ENCODE measurements at regions not wholly inside any gene's neighbourhood (a gene's known extent, or its start where the extent isn't known, plus 50 kb on each side); places are given as distances from the start of the nearest gene placed in this dataset.

- Histone ChIP-seq H3K4me3 (no peak overlapping the region), H3K27me3 (no peaks in the 10 kb centered on the region), H3K9me3 (no peaks in the 10 kb centered on the region), H3K4me1 (peaks cover 0 to 37% (median 0%) of the 10 kb centered on the region in 3 donors), H3K36me3 (no peaks in the 10 kb centered on the region), H3K27ac (no peak overlapping the region)
- 88 to 95% methylated on average over 4 to 5 of the region's 5 CpGs for WGBS, 2 donors (ENCODE audit: low coverage in 1 of 2)
- no peak for TF ChIP-seq POLR2AphosphoS5 (IDR thresholded peaks at IDR 0.05)
- TF ChIP-seq POLR2A (IDR thresholded peaks at IDR 0.05): no peak
- TF ChIP-seq CTCF (IDR thresholded peaks at IDR 0.05): no peak
- no peak for TF ChIP-seq EP300 (IDR thresholded peaks at IDR 0.05)
- no peak for ATAC-seq
These were observed 167.7 kb upstream of the NPVF start for GRCh38 chr7:25395976-25396375.

GRCh38 chr7:25396668-25397067 lies 168.4 kb upstream of the NPVF start:
- peaks cover 0 to 31% (median 0%) of the 10 kb centered on the region in 3 donors for H3K4me1 ChIP-seq
- TF ChIP-seq EP300 (IDR thresholded peaks at IDR 0.05) (no peak), POLR2AphosphoS5 (IDR thresholded peaks at IDR 0.05) (no peak), POLR2A (IDR thresholded peaks at IDR 0.05) (no peak), CTCF (IDR thresholded peaks at IDR 0.05) (no peak)
- 88 to 95% methylated on average over 3 of the region's 3 CpGs for WGBS, 2 donors (ENCODE audit: low coverage in 1 of 2)
- H3K27me3 ChIP-seq: no peaks in the 10 kb centered on the region
- ATAC-seq: no peak
- no peaks in the 10 kb centered on the region for H3K9me3 ChIP-seq
- H3K36me3 ChIP-seq: no peaks in the 10 kb centered on the region
- H3K4me3 ChIP-seq: no peak overlapping the region
- no peak overlapping the region for H3K27ac ChIP-seq

GRCh38 chr7:25398418-25398817 lies 170.1 kb upstream of the NPVF start:
- Histone ChIP-seq H3K27ac (no peak overlapping the region), H3K4me3 (no peak overlapping the region), H3K27me3 (no peaks in the 10 kb centered on the region), H3K4me1 (peaks cover 0 to 15% (median 0%) of the 10 kb centered on the region in 3 donors), H3K9me3 (no peaks in the 10 kb centered on the region), H3K36me3 (no peaks in the 10 kb centered on the region)
- 89 to 92% methylated on average over 5 of the region's 5 CpGs for WGBS, 2 donors (ENCODE audit: low coverage in 1 of 2)
- TF ChIP-seq EP300 (IDR thresholded peaks at IDR 0.05) (no peak), CTCF (IDR thresholded peaks at IDR 0.05) (no peak), POLR2AphosphoS5 (IDR thresholded peaks at IDR 0.05) (no peak), POLR2A (IDR thresholded peaks at IDR 0.05) (no peak)
- no peak for ATAC-seq

- Histone ChIP-seq H3K9me3 (no peaks in the 10 kb centered on the region), H3K36me3 (no peaks in the 10 kb centered on the region), H3K27ac (no peak overlapping the region), H3K4me3 (no peak overlapping the region), H3K4me1 (peaks cover 0 to 7% (median 0%) of the 10 kb centered on the region in 3 donors), H3K27me3 (no peaks in the 10 kb centered on the region)
- ATAC-seq: no peak
- no peak for TF ChIP-seq POLR2AphosphoS5 (IDR thresholded peaks at IDR 0.05)
- 78 to 91% methylated on average over 6 to 7 of the region's 8 CpGs for WGBS, 2 donors (ENCODE audit: low coverage in 1 of 2)
These were observed 170.9 kb upstream of the NPVF start for GRCh38 chr7:25399000-25399750.

- Histone ChIP-seq H3K27me3 (no peaks in the 10 kb centered on the region), H3K9me3 (no peaks in the 10 kb centered on the region), H3K4me1 (peaks cover 0 to 6% (median 0%) of the 10 kb centered on the region in 3 donors), H3K27ac (no peak overlapping the region), H3K4me3 (no peak overlapping the region), H3K36me3 (no peaks in the 10 kb centered on the region)
- 55 to 83% methylated on average over 1 to 4 of the region's 4 CpGs for WGBS, 2 donors (ENCODE audit: low coverage in 1 of 2)
- no peak for ATAC-seq
- TF ChIP-seq EP300 (IDR thresholded peaks at IDR 0.05) (no peak), POLR2AphosphoS5 (IDR thresholded peaks at IDR 0.05) (no peak), CTCF (IDR thresholded peaks at IDR 0.05) (no peak), POLR2A (IDR thresholded peaks at IDR 0.05) (no peak)
These were observed 174.2 kb upstream of the NPVF start for GRCh38 chr7:25402532-25402931.

All from gastroesophageal sphincter (tissue), 4 donors.